Liver (tissue), 8 donors: ENCODE measurements at regions not wholly inside any gene's neighbourhood (a gene's known extent, or its start where the extent isn't known, plus 50 kb on each side); places are given as distances from the start of the nearest gene placed in this dataset.

Experiments used
- DNase-seq: peaks from one replicate; pipeline ENCODE4 v3.0.0-alpha.2; 2017; ENCODE audit warnings: low spot score
- H3K27ac ChIP-seq, 2 donors: one replicate each; pipeline ENCODE4 v1.7.0; 2013; ENCODE audit warnings: inconsistent platforms in 2 of 2, low read length in 2 of 2, control low read depth in 1 of 2, low read depth in 1 of 2, mild to moderate bottlenecking in 1 of 2
- H3K27me3 ChIP-seq, 4 donors: one replicate each; pipeline versions ENCODE4 v1.6.1 to v1.7.0; 2013; ENCODE audit warnings: low read length in 3 of 4, inconsistent platforms in 1 of 4, mild to moderate bottlenecking in 1 of 4, moderate library complexity in 1 of 4; ENCODE audit not compliant: control insufficient read depth in 4 of 4, insufficient read depth in 4 of 4
- H3K36me3 ChIP-seq, 4 donors: one replicate each; pipeline versions ENCODE4 v1.6.1 to v1.7.0; 2013; ENCODE audit warnings: low read length in 3 of 4, mild to moderate bottlenecking in 3 of 4, low read depth in 1 of 4, moderate library complexity in 1 of 4; ENCODE audit not compliant: control insufficient read depth in 4 of 4, insufficient read depth in 3 of 4
- H3K4me1 ChIP-seq, 4 donors: one replicate each; pipeline versions ENCODE4 v1.6.1 to v1.7.0; 2013; ENCODE audit warnings: low read length in 3 of 4, mild to moderate bottlenecking in 3 of 4, moderate library complexity in 1 of 4; ENCODE audit not compliant: control insufficient read depth in 4 of 4, insufficient read depth in 4 of 4
- H3K4me3 ChIP-seq, 3 donors: one replicate each; pipeline versions ENCODE4 v1.6.1 to v1.7.0; 2013; ENCODE audit warnings: low read length in 3 of 3, control low read depth in 1 of 3, low read depth in 1 of 3, mild to moderate bottlenecking in 1 of 3
- H3K9ac ChIP-seq, 2 donors: one replicate each; pipeline ENCODE4 v1.7.0; 2013; ENCODE audit warnings: low read length in 2 of 2, mild to moderate bottlenecking in 2 of 2, moderate library complexity in 2 of 2, control low read depth in 1 of 2, low read depth in 1 of 2
- H3K9me3 ChIP-seq, 4 donors: one replicate each; pipeline versions ENCODE4 v1.6.1 to v1.7.0; 2013; ENCODE audit warnings: low read length in 3 of 4; ENCODE audit not compliant: control insufficient read depth in 4 of 4
- EGR1 ChIP-seq, 2 donors: IDR thresholded peaks; 2 replicates each; pipeline ENCODE4 v1.6.1; 2016 to 2018; ENCODE audit warnings: antibody characterized with exemption in 2 of 2, low read depth in 2 of 2
- FOXA1 ChIP-seq: IDR thresholded peaks from 2 replicates; pipeline ENCODE4 v1.6.1; 2016; ENCODE audit warnings: antibody characterized with exemption
- GABPA ChIP-seq, 2 donors: IDR thresholded peaks in 1 of 2; conservative IDR thresholded peaks in 1 of 2; 2 replicates each; pipeline ENCODE4 v1.6.1; 2016; ENCODE audit warnings: antibody characterized with exemption in 2 of 2, mild to moderate bottlenecking in 1 of 2, moderate library complexity in 1 of 2
- HNF4G ChIP-seq: IDR thresholded peaks from 2 replicates; pipeline ENCODE4 v1.6.1; 2016; ENCODE audit warnings: antibody characterized with exemption
- JUND ChIP-seq, 2 donors: IDR thresholded peaks; 2 replicates each; pipeline ENCODE4 v1.6.1; 2016; ENCODE audit warnings: antibody characterized with exemption in 2 of 2
- RAD21 ChIP-seq, 2 donors: IDR thresholded peaks; 2 replicates each; pipeline ENCODE4 v1.6.1; 2016; ENCODE audit warnings: antibody characterized with exemption in 2 of 2, mild to moderate bottlenecking in 2 of 2
- RXRA ChIP-seq, 2 donors: IDR thresholded peaks; 2 replicates each; pipeline ENCODE4 v1.6.1; 2017 to 2018; ENCODE audit warnings: antibody characterized with exemption in 2 of 2, mild to moderate bottlenecking in 1 of 2
- TAF1 ChIP-seq: conservative IDR thresholded peaks from 2 replicates; pipeline ENCODE4 v1.6.1; 2016; ENCODE audit warnings: antibody characterized with exemption, mild to moderate bottlenecking
- YY1 ChIP-seq: IDR thresholded peaks from 2 replicates; pipeline ENCODE4 v1.6.1; 2016; ENCODE audit warnings: antibody characterized with exemption, mild to moderate bottlenecking
- WGBS: extraction: QIAGEN DNeasy Blood & Tissue Kit; methylation state at CpG from one replicate; pipeline ENCODE4 v1.1.7; 2013; 5-methylcytosine and 5-hydroxymethylcytosine counted together
- TF ChIP-seq, protein P1 (sequence below): IDR thresholded peaks from 2 replicates; pipeline ENCODE4 v1.6.1; 2016; ENCODE audit warnings: antibody characterized with exemption
- TF ChIP-seq, protein P2 (sequence below): IDR thresholded peaks from 2 replicates; pipeline ENCODE4 v1.6.1; 2016; ENCODE audit warnings: antibody characterized with exemption, mild to moderate bottlenecking
- TF ChIP-seq, protein P3 (sequence below): fragments of 150-350 bp; IDR thresholded peaks from 2 replicates; pipeline ENCODE4 v1.5.1; 2017; ENCODE audit warnings: improper control_type of control experiment, low read depth, low read length; ENCODE audit not compliant: missing input control
- TF ChIP-seq, protein P4 (sequence below): IDR thresholded peaks from 2 replicates; pipeline ENCODE4 v1.6.1; 2016; ENCODE audit warnings: antibody characterized with exemption
- donor health status: healthy.
- donor health status: healthy.
- donor health status: healthy.
- donor health status: healthy.
- donor health status: healthy.

DNA sequence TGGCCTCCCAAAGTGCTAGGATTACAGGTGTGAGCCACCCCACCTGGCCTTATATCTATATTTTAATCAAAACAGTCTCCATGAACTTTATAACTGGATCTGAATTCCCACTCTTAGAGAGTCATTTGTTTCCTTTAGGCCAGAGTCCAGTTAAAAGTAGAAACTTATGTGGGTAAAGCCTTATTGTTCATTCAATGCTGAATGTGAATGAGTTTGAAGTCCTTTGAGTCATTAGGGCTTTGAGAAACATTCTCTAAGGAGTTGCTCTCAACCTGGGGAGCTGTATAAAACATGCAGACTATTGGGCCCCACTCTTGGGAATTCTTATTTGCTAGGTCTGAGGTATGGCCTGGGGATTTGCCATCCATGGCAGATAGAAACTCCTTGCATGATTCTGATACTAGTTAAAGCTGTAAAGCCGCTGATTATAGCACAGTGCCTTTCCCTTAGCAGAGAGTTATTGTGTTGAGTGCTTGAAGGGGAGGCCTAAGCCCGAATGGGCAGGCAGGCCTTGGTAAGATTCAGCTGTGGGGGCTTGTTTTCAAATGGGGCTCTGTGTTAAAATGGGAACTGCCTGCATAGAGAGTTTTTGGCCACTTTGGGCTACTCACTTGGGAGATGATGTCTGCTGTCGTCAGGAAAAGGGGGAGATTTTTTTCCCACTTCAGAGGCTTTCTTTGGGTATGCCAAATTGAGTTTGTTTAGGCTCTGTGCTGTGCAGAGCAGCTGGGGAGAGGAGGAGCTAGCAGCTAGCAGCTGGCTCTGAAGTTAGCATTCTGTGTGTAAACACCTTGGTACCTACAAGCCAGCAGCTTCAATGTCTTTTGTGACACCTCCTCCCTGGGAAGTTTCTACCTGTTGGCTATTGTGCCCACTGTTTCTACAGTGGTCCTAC, 117.5 kb downstream of the DACT1 start:
- Histone ChIP-seq H3K9me3 (no peaks in the 10 kb centered on the region), H3K27ac (no peak overlapping the region), H3K4me3 (no peak overlapping the region), H3K36me3 (no peaks in the 10 kb centered on the region), H3K4me1 (peaks cover 0 to 24% (median 18%) of the 10 kb centered on the region in 4 donors), H3K27me3 (no peaks in the 10 kb centered on the region), H3K9ac (no peak overlapping the region)
- 59% methylated on average over 3 of the region's 3 CpGs for WGBS
- DNase-seq: no peak
- TF ChIP-seq, protein P1, sequence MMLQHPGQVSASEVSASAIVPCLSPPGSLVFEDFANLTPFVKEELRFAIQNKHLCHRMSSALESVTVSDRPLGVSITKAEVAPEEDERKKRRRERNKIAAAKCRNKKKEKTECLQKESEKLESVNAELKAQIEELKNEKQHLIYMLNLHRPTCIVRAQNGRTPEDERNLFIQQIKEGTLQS: no peak
- no peak for TF ChIP-seq TAF1

DNA sequence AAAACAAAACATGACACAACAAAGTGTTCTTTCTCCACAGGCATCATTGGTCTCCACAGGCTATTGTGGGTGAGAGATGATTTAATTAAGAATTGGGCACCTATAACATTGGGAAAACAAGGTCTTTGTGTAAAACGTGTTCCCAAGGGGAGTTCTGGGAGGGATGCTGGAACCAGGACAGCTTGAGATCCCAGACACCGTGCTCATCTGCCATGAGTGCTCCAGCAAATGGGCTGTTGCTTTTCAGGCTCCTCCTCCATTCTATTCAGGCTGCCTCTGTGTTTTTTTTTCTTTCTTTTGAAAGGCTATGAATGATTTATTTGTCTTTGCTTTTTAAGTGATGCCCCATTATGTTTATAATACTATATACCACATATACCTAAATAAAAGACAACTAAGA, 122.4 kb downstream of the DACT1 start:
- TF ChIP-seq FOXA1: no peak
- no peak for TF ChIP-seq HNF4G
- no peak for TF ChIP-seq RXRA (IDR thresholded peaks at IDR 0.05)
- TF ChIP-seq EGR1 (IDR thresholded peaks at IDR 0.05; ENCODE audit: low read depth in 2 of 2): no peak
- TF ChIP-seq, protein P2, sequence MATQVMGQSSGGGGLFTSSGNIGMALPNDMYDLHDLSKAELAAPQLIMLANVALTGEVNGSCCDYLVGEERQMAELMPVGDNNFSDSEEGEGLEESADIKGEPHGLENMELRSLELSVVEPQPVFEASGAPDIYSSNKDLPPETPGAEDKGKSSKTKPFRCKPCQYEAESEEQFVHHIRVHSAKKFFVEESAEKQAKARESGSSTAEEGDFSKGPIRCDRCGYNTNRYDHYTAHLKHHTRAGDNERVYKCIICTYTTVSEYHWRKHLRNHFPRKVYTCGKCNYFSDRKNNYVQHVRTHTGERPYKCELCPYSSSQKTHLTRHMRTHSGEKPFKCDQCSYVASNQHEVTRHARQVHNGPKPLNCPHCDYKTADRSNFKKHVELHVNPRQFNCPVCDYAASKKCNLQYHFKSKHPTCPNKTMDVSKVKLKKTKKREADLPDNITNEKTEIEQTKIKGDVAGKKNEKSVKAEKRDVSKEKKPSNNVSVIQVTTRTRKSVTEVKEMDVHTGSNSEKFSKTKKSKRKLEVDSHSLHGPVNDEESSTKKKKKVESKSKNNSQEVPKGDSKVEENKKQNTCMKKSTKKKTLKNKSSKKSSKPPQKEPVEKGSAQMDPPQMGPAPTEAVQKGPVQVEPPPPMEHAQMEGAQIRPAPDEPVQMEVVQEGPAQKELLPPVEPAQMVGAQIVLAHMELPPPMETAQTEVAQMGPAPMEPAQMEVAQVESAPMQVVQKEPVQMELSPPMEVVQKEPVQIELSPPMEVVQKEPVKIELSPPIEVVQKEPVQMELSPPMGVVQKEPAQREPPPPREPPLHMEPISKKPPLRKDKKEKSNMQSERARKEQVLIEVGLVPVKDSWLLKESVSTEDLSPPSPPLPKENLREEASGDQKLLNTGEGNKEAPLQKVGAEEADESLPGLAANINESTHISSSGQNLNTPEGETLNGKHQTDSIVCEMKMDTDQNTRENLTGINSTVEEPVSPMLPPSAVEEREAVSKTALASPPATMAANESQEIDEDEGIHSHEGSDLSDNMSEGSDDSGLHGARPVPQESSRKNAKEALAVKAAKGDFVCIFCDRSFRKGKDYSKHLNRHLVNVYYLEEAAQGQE: no peak
- TF ChIP-seq, protein P3, sequence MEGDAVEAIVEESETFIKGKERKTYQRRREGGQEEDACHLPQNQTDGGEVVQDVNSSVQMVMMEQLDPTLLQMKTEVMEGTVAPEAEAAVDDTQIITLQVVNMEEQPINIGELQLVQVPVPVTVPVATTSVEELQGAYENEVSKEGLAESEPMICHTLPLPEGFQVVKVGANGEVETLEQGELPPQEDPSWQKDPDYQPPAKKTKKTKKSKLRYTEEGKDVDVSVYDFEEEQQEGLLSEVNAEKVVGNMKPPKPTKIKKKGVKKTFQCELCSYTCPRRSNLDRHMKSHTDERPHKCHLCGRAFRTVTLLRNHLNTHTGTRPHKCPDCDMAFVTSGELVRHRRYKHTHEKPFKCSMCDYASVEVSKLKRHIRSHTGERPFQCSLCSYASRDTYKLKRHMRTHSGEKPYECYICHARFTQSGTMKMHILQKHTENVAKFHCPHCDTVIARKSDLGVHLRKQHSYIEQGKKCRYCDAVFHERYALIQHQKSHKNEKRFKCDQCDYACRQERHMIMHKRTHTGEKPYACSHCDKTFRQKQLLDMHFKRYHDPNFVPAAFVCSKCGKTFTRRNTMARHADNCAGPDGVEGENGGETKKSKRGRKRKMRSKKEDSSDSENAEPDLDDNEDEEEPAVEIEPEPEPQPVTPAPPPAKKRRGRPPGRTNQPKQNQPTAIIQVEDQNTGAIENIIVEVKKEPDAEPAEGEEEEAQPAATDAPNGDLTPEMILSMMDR: no peak
- no peak for TF ChIP-seq RAD21 (IDR thresholded peaks at IDR 0.05)
- DNase-seq: no peak
- peaks cover 0 to 8% (median 5%) of the 10 kb centered on the region in 4 donors for H3K4me1 ChIP-seq
- H3K9me3 ChIP-seq: no peaks in the 10 kb centered on the region
- no peaks in the 10 kb centered on the region for H3K27me3 ChIP-seq
- H3K36me3 ChIP-seq: no peaks in the 10 kb centered on the region
- H3K27ac ChIP-seq: no peak overlapping the region
- no peak overlapping the region for H3K4me3 ChIP-seq
- 71% methylated on average over 2 of the region's 2 CpGs for WGBS
- H3K9ac ChIP-seq: no peak overlapping the region

DNA sequence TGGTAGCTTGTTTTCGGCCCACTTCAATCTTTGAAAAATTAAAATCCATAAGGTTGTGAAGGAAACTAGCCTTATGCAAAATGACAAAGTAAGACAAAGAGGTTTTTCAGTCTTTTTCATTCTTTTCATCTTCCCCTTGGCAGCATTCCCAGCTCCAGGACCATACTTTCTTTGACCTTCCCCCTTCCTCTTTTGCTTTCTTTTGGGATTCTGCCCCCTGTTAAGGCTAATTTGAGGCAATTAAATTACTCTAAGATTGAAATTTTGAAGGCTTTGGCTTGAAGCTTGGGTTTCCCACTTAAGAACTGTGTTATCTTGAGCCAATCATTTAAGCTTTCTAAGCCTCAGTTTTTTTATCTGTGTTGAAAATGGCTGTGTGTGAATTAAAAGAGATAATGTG, 124.9 kb downstream of the DACT1 start:
- DNase-seq: no peak
- Histone ChIP-seq H3K9me3 (no peaks in the 10 kb centered on the region), H3K9ac (no peak overlapping the region), H3K27me3 (no peaks in the 10 kb centered on the region), H3K4me3 (no peak overlapping the region), H3K36me3 (no peaks in the 10 kb centered on the region), H3K27ac (no peak overlapping the region), H3K4me1 (no peaks in the 10 kb centered on the region)
- 90% methylated on average over 1 of the region's 1 CpG for WGBS
- TF ChIP-seq RXRA (IDR thresholded peaks at IDR 0.05) (no peak), RAD21 (IDR thresholded peaks at IDR 0.05) (no peak), JUND (IDR thresholded peaks at IDR 0.05) (no peak), HNF4G (no peak), YY1 (no peak), GABPA (IDR thresholded peaks at IDR 0.05 in 1 of 2, conservative IDR thresholded peaks at IDR 0.05 in 1 of 2) (no peak)
- TF ChIP-seq, protein P3: no peak
- TF ChIP-seq, protein P4, sequence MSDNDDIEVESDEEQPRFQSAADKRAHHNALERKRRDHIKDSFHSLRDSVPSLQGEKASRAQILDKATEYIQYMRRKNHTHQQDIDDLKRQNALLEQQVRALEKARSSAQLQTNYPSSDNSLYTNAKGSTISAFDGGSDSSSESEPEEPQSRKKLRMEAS: no peak
- TF ChIP-seq, protein P2: no peak
